ENCODE measurements at regions not wholly inside any gene's neighbourhood (a gene's known extent, or its start where the extent isn't known, plus 50 kb on each side); places are given as distances from the start of the nearest gene placed in this dataset.

DNA sequence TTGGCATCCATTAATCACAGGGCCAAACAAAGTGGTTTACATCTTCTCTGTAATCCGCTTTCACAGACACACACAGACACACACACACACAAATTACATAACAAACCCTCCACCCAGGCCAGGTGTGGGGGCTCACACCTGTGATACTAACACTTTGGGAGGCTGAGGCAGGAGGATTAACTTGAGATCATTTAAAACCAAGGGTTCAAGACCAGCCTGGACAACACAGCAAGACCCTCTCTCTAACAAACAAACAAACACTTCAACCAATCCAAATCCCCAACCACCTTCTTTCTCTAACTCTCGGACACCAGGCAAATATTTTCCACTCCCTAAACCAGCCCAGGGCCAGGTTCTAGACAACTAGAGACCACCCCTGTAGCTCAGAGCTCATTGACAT is 79.5 kb upstream of the XPO1 start:
- TF ChIP-seq, protein P1, sequence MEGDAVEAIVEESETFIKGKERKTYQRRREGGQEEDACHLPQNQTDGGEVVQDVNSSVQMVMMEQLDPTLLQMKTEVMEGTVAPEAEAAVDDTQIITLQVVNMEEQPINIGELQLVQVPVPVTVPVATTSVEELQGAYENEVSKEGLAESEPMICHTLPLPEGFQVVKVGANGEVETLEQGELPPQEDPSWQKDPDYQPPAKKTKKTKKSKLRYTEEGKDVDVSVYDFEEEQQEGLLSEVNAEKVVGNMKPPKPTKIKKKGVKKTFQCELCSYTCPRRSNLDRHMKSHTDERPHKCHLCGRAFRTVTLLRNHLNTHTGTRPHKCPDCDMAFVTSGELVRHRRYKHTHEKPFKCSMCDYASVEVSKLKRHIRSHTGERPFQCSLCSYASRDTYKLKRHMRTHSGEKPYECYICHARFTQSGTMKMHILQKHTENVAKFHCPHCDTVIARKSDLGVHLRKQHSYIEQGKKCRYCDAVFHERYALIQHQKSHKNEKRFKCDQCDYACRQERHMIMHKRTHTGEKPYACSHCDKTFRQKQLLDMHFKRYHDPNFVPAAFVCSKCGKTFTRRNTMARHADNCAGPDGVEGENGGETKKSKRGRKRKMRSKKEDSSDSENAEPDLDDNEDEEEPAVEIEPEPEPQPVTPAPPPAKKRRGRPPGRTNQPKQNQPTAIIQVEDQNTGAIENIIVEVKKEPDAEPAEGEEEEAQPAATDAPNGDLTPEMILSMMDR (IDR thresholded peaks at IDR 0.05), result no peak
- TF ChIP-seq POLR2A (IDR thresholded peaks at IDR 0.05), result no peak
- no peak for TF ChIP-seq POLR2AphosphoS5 (IDR thresholded peaks at IDR 0.05)

Data from breast epithelium (tissue), 3 donors.